ENCODE measurements at regions not wholly inside any gene's neighbourhood (a gene's known extent, or its start where the extent isn't known, plus 50 kb on each side); places are given as distances from the start of the nearest gene placed in this dataset.

DNA sequence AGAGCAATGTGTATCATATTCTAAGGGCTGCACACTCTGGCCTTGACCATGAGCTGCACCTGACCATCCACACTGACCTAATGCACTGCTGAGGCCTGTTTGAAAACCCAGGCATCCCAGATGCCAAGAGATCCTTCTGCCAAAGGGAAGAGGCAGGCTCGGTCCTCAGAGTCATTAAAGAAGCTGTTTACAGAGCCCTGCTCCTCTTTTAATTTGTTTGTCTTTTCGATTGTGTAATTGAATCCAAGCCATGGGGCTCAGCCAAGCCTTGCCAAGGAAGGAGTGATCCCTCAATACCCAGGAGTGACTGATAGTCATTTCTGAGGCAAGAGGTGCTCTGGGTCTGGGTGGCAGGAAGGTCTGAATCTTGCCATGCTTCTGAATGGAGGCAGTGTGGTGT lies 94.5 kb upstream of the ISX start:
- Histone ChIP-seq H3K4me1 (ENCODE audit: control insufficient read depth, insufficient read depth, low read length) (peaks cover 19% of the 10 kb centered on the region), H3K36me3 (ENCODE audit: control insufficient read depth, insufficient read depth, low read length) (no peaks in the 10 kb centered on the region), H3K4me3 (ENCODE audit: low read length) (no peak overlapping the region), H3K9me3 (ENCODE audit: control insufficient read depth, low read length) (peaks cover 25% of the 10 kb centered on the region), H3K27ac (ENCODE audit: low read depth, low read length) (no peak overlapping the region), H3K27me3 (ENCODE audit: control insufficient read depth, insufficient read depth, low read length, poor library complexity, severe bottlenecking) (no peaks in the 10 kb centered on the region), H3K9ac (ENCODE audit: extremely low read depth, low read length, poor library complexity, severe bottlenecking) (no peak overlapping the region)
- no peak for DNase-seq
- TF ChIP-seq, protein P1, sequence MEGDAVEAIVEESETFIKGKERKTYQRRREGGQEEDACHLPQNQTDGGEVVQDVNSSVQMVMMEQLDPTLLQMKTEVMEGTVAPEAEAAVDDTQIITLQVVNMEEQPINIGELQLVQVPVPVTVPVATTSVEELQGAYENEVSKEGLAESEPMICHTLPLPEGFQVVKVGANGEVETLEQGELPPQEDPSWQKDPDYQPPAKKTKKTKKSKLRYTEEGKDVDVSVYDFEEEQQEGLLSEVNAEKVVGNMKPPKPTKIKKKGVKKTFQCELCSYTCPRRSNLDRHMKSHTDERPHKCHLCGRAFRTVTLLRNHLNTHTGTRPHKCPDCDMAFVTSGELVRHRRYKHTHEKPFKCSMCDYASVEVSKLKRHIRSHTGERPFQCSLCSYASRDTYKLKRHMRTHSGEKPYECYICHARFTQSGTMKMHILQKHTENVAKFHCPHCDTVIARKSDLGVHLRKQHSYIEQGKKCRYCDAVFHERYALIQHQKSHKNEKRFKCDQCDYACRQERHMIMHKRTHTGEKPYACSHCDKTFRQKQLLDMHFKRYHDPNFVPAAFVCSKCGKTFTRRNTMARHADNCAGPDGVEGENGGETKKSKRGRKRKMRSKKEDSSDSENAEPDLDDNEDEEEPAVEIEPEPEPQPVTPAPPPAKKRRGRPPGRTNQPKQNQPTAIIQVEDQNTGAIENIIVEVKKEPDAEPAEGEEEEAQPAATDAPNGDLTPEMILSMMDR (conservative IDR thresholded peaks at IDR 0.05): no peak
- Mint-ChIP-seq H3K4me3 (no peak overlapping the region), H3K4me1 (peaks cover 28% of the 10 kb centered on the region), H3K36me3 (ENCODE audit: low read depth) (peaks cover 4% of the 10 kb centered on the region), H3K27me3 (ENCODE audit: insufficient read depth) (no peaks in the 10 kb centered on the region), H3K9me3 (peaks cover 20% of the 10 kb centered on the region), H3K27ac (peak overlapping the region; percentile 6)
- 71 to 83% methylated on average over 2 of the region's 2 CpGs for WGBS, 2 experiments (ENCODE audit: insufficient coverage in 1 of 2, insufficient read length in 1 of 2)

DNA sequence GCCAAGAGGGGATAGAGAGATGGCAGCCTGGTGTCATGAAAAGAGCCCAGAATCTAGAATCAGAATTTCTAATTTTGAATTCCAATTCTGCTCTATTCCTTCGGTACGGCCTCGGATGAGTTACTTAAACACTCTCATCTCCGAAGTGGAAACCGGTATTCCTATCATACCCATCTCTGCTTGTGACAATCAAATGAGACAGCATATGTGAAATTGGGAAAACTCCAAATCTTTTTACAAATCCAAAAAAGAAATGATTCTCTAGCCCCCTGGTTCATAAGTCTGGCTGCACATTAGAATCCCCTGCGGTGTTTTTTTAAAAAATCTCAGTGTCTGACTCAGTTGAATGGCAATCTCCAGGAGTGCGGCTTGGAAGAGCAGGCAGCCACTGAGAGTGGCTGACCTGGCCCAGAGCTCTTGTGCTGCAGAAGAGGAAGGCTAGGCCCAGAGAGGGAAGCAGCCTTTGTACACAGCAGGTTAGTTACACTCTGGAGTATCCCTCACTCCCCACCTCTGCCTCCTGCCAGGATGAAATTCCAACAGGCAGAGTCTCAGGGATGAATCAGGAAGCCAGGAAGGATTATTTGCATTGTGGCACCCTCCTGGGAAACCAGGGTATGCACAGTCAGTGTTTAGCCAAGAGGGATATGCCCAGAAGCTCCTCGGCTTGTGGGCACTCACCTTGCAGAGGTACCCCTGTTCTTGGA lies 93.6 kb upstream of the ISX start:
- TF ChIP-seq, protein P1 (conservative IDR thresholded peaks at IDR 0.05): no peak
- peak overlapping the region; percentile 83 for H3K27ac Mint-ChIP-seq
- H3K4me3 Mint-ChIP-seq: no peak overlapping the region

DNA sequence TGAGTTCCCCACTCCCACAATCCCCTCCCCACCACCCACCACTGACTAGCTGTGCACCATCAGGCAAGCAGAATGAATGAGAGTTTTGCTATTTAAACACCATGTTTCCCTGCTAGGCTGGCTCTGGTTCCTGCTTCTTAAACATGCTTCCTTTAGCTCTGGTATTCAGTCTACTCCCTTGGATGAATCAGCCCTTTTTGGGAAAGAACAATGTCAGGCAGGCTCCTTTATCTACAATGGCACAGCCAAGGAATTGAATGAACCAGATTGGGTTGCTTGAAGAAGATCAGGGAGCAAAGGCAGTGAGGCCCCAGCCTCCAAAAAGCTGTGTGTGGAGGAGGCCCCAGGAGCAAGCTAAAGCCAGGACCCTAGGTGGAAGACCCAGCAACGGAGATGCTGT lies 92.9 kb upstream of the ISX start:
- Mint-ChIP-seq H3K27me3 (ENCODE audit: insufficient read depth) (no peaks in the 10 kb centered on the region), H3K27ac (no peak overlapping the region), H3K9me3 (peaks cover 21% of the 10 kb centered on the region), H3K4me1 (peaks cover 24% of the 10 kb centered on the region), H3K36me3 (ENCODE audit: low read depth) (peaks cover 4% of the 10 kb centered on the region), H3K4me3 (no peak overlapping the region)
- Histone ChIP-seq H3K9ac (ENCODE audit: extremely low read depth, low read length, poor library complexity, severe bottlenecking) (no peak overlapping the region), H3K27me3 (ENCODE audit: control insufficient read depth, insufficient read depth, low read length, poor library complexity, severe bottlenecking) (no peaks in the 10 kb centered on the region), H3K27ac (ENCODE audit: low read depth, low read length) (no peak overlapping the region), H3K4me3 (ENCODE audit: low read length) (no peak overlapping the region), H3K36me3 (ENCODE audit: control insufficient read depth, insufficient read depth, low read length) (no peaks in the 10 kb centered on the region), H3K4me1 (ENCODE audit: control insufficient read depth, insufficient read depth, low read length) (peaks cover 19% of the 10 kb centered on the region), H3K9me3 (ENCODE audit: control insufficient read depth, low read length) (peaks cover 21% of the 10 kb centered on the region)
- 67 to 77% methylated on average over 1 of the region's 1 CpG for WGBS, 2 experiments (ENCODE audit: insufficient coverage in 1 of 2, insufficient read length in 1 of 2)
- DNase-seq: peak; percentile 55
- TF ChIP-seq, protein P1 (conservative IDR thresholded peaks at IDR 0.05): no peak

More for the DNA sequence above, 93.6 kb upstream of the ISX start:
- H3K4me1 Mint-ChIP-seq: peaks cover 28% of the 10 kb centered on the region
- Histone ChIP-seq H3K4me1 (ENCODE audit: control insufficient read depth, insufficient read depth, low read length) (peaks cover 19% of the 10 kb centered on the region), H3K36me3 (ENCODE audit: control insufficient read depth, insufficient read depth, low read length) (no peaks in the 10 kb centered on the region), H3K9ac (ENCODE audit: extremely low read depth, low read length, poor library complexity, severe bottlenecking) (no peak overlapping the region), H3K4me3 (ENCODE audit: low read length) (no peak overlapping the region), H3K27ac (ENCODE audit: low read depth, low read length) (no peak overlapping the region), H3K9me3 (ENCODE audit: control insufficient read depth, low read length) (peaks cover 21% of the 10 kb centered on the region), H3K27me3 (ENCODE audit: control insufficient read depth, insufficient read depth, low read length, poor library complexity, severe bottlenecking) (no peaks in the 10 kb centered on the region)
- peaks cover 21% of the 10 kb centered on the region for H3K9me3 Mint-ChIP-seq
- H3K36me3 Mint-ChIP-seq (ENCODE audit: low read depth): peaks cover 4% of the 10 kb centered on the region
- WGBS, 2 experiments (ENCODE audit: insufficient coverage in 1 of 2, insufficient read length in 1 of 2): 71 to 79% methylated on average over 6 to 8 of the region's 8 CpGs
- peak; percentile 83 for DNase-seq
- H3K27me3 Mint-ChIP-seq (ENCODE audit: insufficient read depth): no peaks in the 10 kb centered on the region
